ENCODE measurements at regions not wholly inside any gene's neighbourhood (a gene's known extent, or its start where the extent isn't known, plus 50 kb on each side); places are given as distances from the start of the nearest gene placed in this dataset.

- DNase-seq (no peak), ATAC-seq (no peak)
- no peaks in the 10 kb centered on the region for H3K4me1 ChIP-seq
- intact Hi-C loops (cut with DNase I) = no loop called here
- H3K4me3 ChIP-seq = no peak overlapping the region
- no peaks in the 10 kb centered on the region for H3K36me3 ChIP-seq
- no peak for TF ChIP-seq CTCF (IDR thresholded peaks at IDR 0.05)
- no peaks in the 10 kb centered on the region for H3K9me3 ChIP-seq
- no peaks in the 10 kb centered on the region for H3K27me3 ChIP-seq (ENCODE audit: low read depth)
- H3K27ac ChIP-seq = no peak overlapping the region
These were observed 1124.4 kb downstream of the NXPH1 start for GRCh38 chr7:9557853-9558252.

GRCh38 chr7:9575716-9576115 is 1142.3 kb downstream of the NXPH1 start:
- H3K4me3 ChIP-seq = no peak overlapping the region
- intact Hi-C loops (cut with DNase I) = no loop called here
- H3K36me3 ChIP-seq = no peaks in the 10 kb centered on the region
- ATAC-seq (no peak), DNase-seq (no peak)
- no peak for TF ChIP-seq CTCF (IDR thresholded peaks at IDR 0.05)
- H3K27ac ChIP-seq = no peak overlapping the region
- H3K9me3 ChIP-seq = no peaks in the 10 kb centered on the region
- H3K27me3 ChIP-seq (ENCODE audit: low read depth) = no peaks in the 10 kb centered on the region
- no peaks in the 10 kb centered on the region for H3K4me1 ChIP-seq

- DNase-seq (no peak), ATAC-seq (no peak)
- no peak for TF ChIP-seq CTCF (IDR thresholded peaks at IDR 0.05)
- H3K36me3 ChIP-seq = no peaks in the 10 kb centered on the region
- intact Hi-C loops (cut with DNase I) = no loop called here
- no peaks in the 10 kb centered on the region for H3K9me3 ChIP-seq
- H3K4me1 ChIP-seq = no peaks in the 10 kb centered on the region
- no peak overlapping the region for H3K4me3 ChIP-seq
- no peak overlapping the region for H3K27ac ChIP-seq
- no peaks in the 10 kb centered on the region for H3K27me3 ChIP-seq (ENCODE audit: low read depth)
These were observed 1149.4 kb downstream of the NXPH1 start for GRCh38 chr7:9582824-9583223.

- no peak for ATAC-seq
- TF ChIP-seq CTCF (IDR thresholded peaks at IDR 0.05) = no peak
- intact Hi-C loops (cut with DNase I) = no loop called here
These were observed 1165.0 kb downstream of the NXPH1 start for GRCh38 chr7:9598411-9598810.

GRCh38 chr7:9600974-9601373 is 1167.6 kb downstream of the NXPH1 start:
- Histone ChIP-seq H3K9me3 (no peaks in the 10 kb centered on the region), H3K36me3 (no peaks in the 10 kb centered on the region), H3K4me1 (no peaks in the 10 kb centered on the region), H3K4me3 (no peak overlapping the region), H3K27ac (no peak overlapping the region), H3K27me3 (ENCODE audit: low read depth) (no peaks in the 10 kb centered on the region)
- TF ChIP-seq CTCF (IDR thresholded peaks at IDR 0.05) = no peak
- DNase-seq (no peak), ATAC-seq (no peak)
- intact Hi-C loops (cut with DNase I) = no loop called here

More at GRCh38 chr7:9598411-9598810, 1165.0 kb downstream of the NXPH1 start:
- no peaks in the 10 kb centered on the region for H3K27me3 ChIP-seq (ENCODE audit: low read depth)
- DNase-seq = no peak
- H3K27ac ChIP-seq = no peak overlapping the region
- H3K9me3 ChIP-seq = no peaks in the 10 kb centered on the region
- H3K4me1 ChIP-seq = no peaks in the 10 kb centered on the region
- no peaks in the 10 kb centered on the region for H3K36me3 ChIP-seq
- no peak overlapping the region for H3K4me3 ChIP-seq

- DNase-seq (no peak), ATAC-seq (no peak)
- intact Hi-C loops (cut with DNase I) = no loop called here
- no peak for TF ChIP-seq CTCF (IDR thresholded peaks at IDR 0.05)
- H3K9me3 ChIP-seq = no peaks in the 10 kb centered on the region
- H3K4me1 ChIP-seq = no peaks in the 10 kb centered on the region
- no peaks in the 10 kb centered on the region for H3K27me3 ChIP-seq (ENCODE audit: low read depth)
- no peak overlapping the region for H3K27ac ChIP-seq
- H3K4me3 ChIP-seq = no peak overlapping the region
- H3K36me3 ChIP-seq = no peaks in the 10 kb centered on the region
These were observed 1169.9 kb downstream of the NXPH1 start for GRCh38 chr7:9603291-9603690.

All from lower lobe of right lung (tissue), 2 donors.